SK-N-SH (cell line): ENCODE measurements at regions not wholly inside any gene's neighbourhood (a gene's known extent, or its start where the extent isn't known, plus 50 kb on each side); places are given as distances from the start of the nearest gene placed in this dataset.

ENCODE experiments used
- CTCF ChIA-PET: fragments of 300-600, 350-600 bp; formaldehyde crosslinking; extraction: SDS; loops from one replicate; lab custom pipeline; 2021; lab: Yijun Ruan, JAX
- POLR2A ChIA-PET: fragments of 350-600 bp; sonication (Branson Sonifier 250); formaldehyde crosslinking; extraction: SDS; loops from one replicate; lab custom pipeline; 2020; ENCODE audit warnings: antibody characterized with exemption, inconsistent platforms; lab: Yijun Ruan, JAX
- DNase-seq: peaks from one replicate; pipeline ENCODE4 v3.0.0; 2012
- H2AFZ ChIP-seq: fragments of 200-600 bp; sonication (generic); 2 replicates; pipeline ENCODE4 v1.8.1; 2016; ENCODE audit warnings: antibody characterized with exemption, mild to moderate bottlenecking, low read depth
- H3F3A ChIP-seq: fragments of 200-600 bp; sonication (generic); replicated peaks from 2 replicates; pipeline ENCODE3; 2016; ENCODE audit warnings: antibody characterized with exemption, mild to moderate bottlenecking; ENCODE audit not compliant: insufficient read depth
- H3K27ac ChIP-seq, 2 experiments: fragments of 200-500 bp in 1 of 2; fragments of 200-600 bp in 1 of 2; sonication (Bioruptor generic) in 1 of 2; sonication (generic), shearing (Covaris generic) in 1 of 2; 2 replicates each; pipeline versions ENCODE4 v1.5.1 to v1.6.1; 2014 to 2016; ENCODE audit warnings: low read depth in 2 of 2, inconsistent platforms in 1 of 2, low read length in 1 of 2, mild to moderate bottlenecking in 1 of 2, mixed read lengths in 1 of 2
- H3K27me3 ChIP-seq: fragments of 200-600 bp; sonication (generic), shearing (Covaris generic); 2 replicates; pipeline ENCODE4 v1.6.1; 2016; ENCODE audit warnings: mixed run types; ENCODE audit not compliant: insufficient read depth
- H3K36me3 ChIP-seq, 2 experiments: fragments of 200-500 bp in 1 of 2; fragments of 200-600 bp in 1 of 2; sonication (Bioruptor generic) in 1 of 2; sonication (generic) in 1 of 2; replicated peaks in 1 of 2; 2 replicates each; pipeline versions ENCODE3 to v1.5.1; 2014 to 2016; ENCODE audit warnings: low read length in 1 of 2, mild to moderate bottlenecking in 1 of 2; ENCODE audit not compliant: insufficient read depth in 2 of 2, control insufficient read depth in 1 of 2
- H3K4me1 ChIP-seq, 2 experiments: fragments of 200-500 bp in 1 of 2; fragments of 200-600 bp in 1 of 2; sonication (Bioruptor generic) in 1 of 2; sonication (generic), shearing (Covaris generic) in 1 of 2; 2 replicates each; pipeline versions ENCODE4 v1.5.1 to v1.6.1; 2014 to 2016; ENCODE audit warnings: low read depth in 1 of 2, low read length in 1 of 2, mixed run types in 1 of 2; ENCODE audit not compliant: insufficient read depth in 2 of 2, control insufficient read depth in 1 of 2
- H3K4me2 ChIP-seq: fragments of 200-600 bp; sonication (generic), shearing (Covaris generic); 2 replicates; pipeline ENCODE4 v1.6.1; 2017; ENCODE audit warnings: mixed run types
- H3K4me3 ChIP-seq, 2 experiments: fragments of 200-500 bp in 1 of 2; fragments of 200-600 bp in 1 of 2; sonication (Bioruptor generic) in 1 of 2; sonication (generic), shearing (Covaris generic) in 1 of 2; 2 replicates each; pipeline versions ENCODE4 v1.5.1 to v1.8.1; 2014 to 2016; ENCODE audit warnings: low read depth in 2 of 2, inconsistent platforms in 1 of 2, low read length in 1 of 2, mild to moderate bottlenecking in 1 of 2, mixed read lengths in 1 of 2, moderate library complexity in 1 of 2
- H3K79me2 ChIP-seq: fragments of 200-600 bp; sonication (generic); 2 replicates; pipeline ENCODE4 v1.8.1; 2017; ENCODE audit warnings: mild to moderate bottlenecking; ENCODE audit not compliant: insufficient read depth
- H3K9ac ChIP-seq: fragments of 200-600 bp; sonication (generic); 2 replicates; pipeline ENCODE4 v1.6.1; 2017; ENCODE audit warnings: mixed run types
- H3K9me2 ChIP-seq: fragments of 200-600 bp; sonication (generic); 2 replicates; pipeline ENCODE4 v1.6.1; 2017; ENCODE audit warnings: mixed run types
- H3K9me3 ChIP-seq: fragments of 200-600 bp; sonication (generic); 2 replicates; pipeline ENCODE4 v1.6.1; 2017; ENCODE audit warnings: mixed run types, mild to moderate bottlenecking, moderate library complexity
- H4K20me1 ChIP-seq: fragments of 200-600 bp; sonication (generic); 2 replicates; pipeline ENCODE4 v1.6.1; 2017; ENCODE audit warnings: mild to moderate bottlenecking, mixed run types; ENCODE audit not compliant: insufficient read depth
- ELF1 ChIP-seq: IDR thresholded peaks from 2 replicates; pipeline ENCODE4 v1.4.0; 2012
- EP300 ChIP-seq, 2 experiments: IDR thresholded peaks; 2 replicates each; pipeline versions ENCODE4 v1.4.0 to v1.6.1; 2012; ENCODE audit warnings: borderline replicate concordance in 1 of 2, low read depth in 1 of 2, low read length in 1 of 2
- EZH2phosphoT487 ChIP-seq: fragments of 200-600 bp; sonication (generic); IDR thresholded peaks from 2 replicates; pipeline ENCODE4 v1.6.1; 2017; ENCODE audit warnings: low read depth, mixed run types, mild to moderate bottlenecking, antibody characterized with exemption, moderate library complexity, borderline replicate concordance
- GATA2 ChIP-seq: sonication (generic); formaldehyde crosslinking; IDR thresholded peaks from 2 replicates; pipeline ENCODE4 v1.5.0; 2020; ENCODE audit warnings: mild to moderate bottlenecking, missing genetic modification reagents
- MXI1 ChIP-seq: IDR thresholded peaks from 2 replicates; pipeline ENCODE4 v1.6.1; 2012; ENCODE audit warnings: mild to moderate bottlenecking, low read depth, low read length, improper control_type of control experiment
- POLR2AphosphoS5 ChIP-seq: IDR thresholded peaks from 2 replicates; pipeline ENCODE4 v1.6.1; 2012; ENCODE audit warnings: low read depth, low read length
- RXRA ChIP-seq: IDR thresholded peaks from 2 replicates; pipeline ENCODE4 v1.4.0; 2012; ENCODE audit warnings: low read depth, mild to moderate bottlenecking, borderline replicate concordance
- SIN3A ChIP-seq: IDR thresholded peaks from 2 replicates; pipeline ENCODE4 v1.6.1; 2012; ENCODE audit warnings: low read depth, mild to moderate bottlenecking, low read length, moderate library complexity, borderline replicate concordance
- WGBS: methylation state at CpG from one replicate; pipeline ENCODE4 v1.1.6; 2017; ENCODE audit warnings: low lambda C conversion rate; 5-methylcytosine and 5-hydroxymethylcytosine counted together
- TF ChIP-seq, protein P1 (sequence below): IDR thresholded peaks from 2 replicates; pipeline ENCODE4 v1.4.0; 2012; ENCODE audit warnings: low read depth, borderline replicate concordance
- TF ChIP-seq, protein P2 (sequence below): fragments of 150-350 bp; IDR thresholded peaks from 2 replicates; pipeline ENCODE4 v1.6.1; 2016; ENCODE audit warnings: mild to moderate bottlenecking, low read depth, low read length
- TF ChIP-seq, protein P3 (sequence below): IDR thresholded peaks from 2 replicates; pipeline ENCODE4 v1.4.0; 2012; ENCODE audit warnings: low read depth, borderline replicate concordance

DNA sequence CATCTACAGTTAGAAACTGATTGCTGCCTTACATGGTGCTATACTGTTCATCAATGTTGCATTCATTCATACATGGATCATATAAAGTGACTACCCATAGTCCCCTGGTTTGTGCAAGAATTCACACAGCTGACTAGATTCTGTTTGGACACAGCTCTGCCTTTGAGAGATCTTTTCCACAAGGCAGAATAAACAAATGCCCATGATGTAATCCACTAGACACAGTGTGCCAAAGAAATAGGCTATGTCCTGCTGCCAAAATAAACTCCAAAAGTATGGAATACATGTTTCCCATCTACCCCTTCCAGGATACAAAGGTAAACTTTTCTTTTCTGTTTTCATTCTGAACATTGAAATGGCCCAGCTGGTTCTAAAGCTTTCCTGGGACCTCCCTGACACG, 269.4 kb upstream of the CHAC2 start:
- no peaks in the 10 kb centered on the region for H3K36me3 ChIP-seq
- no peaks in the 10 kb centered on the region for H3K9me2 ChIP-seq
- H3K27ac ChIP-seq = no peak overlapping the region
- H3K27me3 ChIP-seq = peaks cover 7% of the 10 kb centered on the region; the same call in 1 of the 2 replicates
- no peak overlapping the region for H2AFZ ChIP-seq
- H3K9me3 ChIP-seq = no peaks in the 10 kb centered on the region
- no peaks in the 10 kb centered on the region for H3K79me2 ChIP-seq
- H3F3A ChIP-seq = no peaks in the 10 kb centered on the region
- H4K20me1 ChIP-seq = no peaks in the 10 kb centered on the region
- ChIA-PET CTCF (interaction anchor here (0.6 kb wide), 1 partner anchor 38 kb away, joined by 3 read pairs; no protein-coding TSS in a partner anchor), POLR2A (no interaction called here)
- WGBS = 9% methylated on average over 1 of the region's 1 CpG
- H3K4me1 ChIP-seq = no peaks in the 10 kb centered on the region
- H3K4me3 ChIP-seq = no peak overlapping the region
- H3K4me2 ChIP-seq = no peak overlapping the region
- TF ChIP-seq, protein P1, sequence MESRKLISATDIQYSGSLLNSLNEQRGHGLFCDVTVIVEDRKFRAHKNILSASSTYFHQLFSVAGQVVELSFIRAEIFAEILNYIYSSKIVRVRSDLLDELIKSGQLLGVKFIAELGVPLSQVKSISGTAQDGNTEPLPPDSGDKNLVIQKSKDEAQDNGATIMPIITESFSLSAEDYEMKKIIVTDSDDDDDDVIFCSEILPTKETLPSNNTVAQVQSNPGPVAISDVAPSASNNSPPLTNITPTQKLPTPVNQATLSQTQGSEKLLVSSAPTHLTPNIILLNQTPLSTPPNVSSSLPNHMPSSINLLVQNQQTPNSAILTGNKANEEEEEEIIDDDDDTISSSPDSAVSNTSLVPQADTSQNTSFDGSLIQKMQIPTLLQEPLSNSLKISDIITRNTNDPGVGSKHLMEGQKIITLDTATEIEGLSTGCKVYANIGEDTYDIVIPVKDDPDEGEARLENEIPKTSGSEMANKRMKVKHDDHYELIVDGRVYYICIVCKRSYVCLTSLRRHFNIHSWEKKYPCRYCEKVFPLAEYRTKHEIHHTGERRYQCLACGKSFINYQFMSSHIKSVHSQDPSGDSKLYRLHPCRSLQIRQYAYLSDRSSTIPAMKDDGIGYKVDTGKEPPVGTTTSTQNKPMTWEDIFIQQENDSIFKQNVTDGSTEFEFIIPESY = no peak
- TF ChIP-seq EZH2phosphoT487 = no peak
- H3K9ac ChIP-seq = no peak overlapping the region
- no peak for DNase-seq

DNA sequence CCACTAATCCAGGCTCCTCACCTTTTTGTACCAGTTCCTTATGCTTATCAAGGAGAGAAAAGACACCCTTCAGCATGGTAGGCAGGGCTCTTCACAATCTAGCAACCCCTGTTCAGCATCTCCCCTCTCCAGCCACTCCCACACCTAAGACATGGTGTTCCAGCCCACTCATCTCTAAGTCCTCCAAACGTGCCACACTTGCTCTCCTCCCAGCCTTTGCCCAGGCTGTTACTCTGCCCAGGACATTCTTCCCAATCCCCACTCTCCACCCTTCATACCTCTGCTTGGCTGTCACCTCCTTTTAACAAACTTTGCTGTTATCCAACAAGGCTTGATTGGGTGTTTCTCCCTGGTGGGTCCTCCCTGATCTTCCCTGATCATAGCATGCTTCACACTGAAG, 270.6 kb upstream of the CHAC2 start:
- no peaks in the 10 kb centered on the region for H3F3A ChIP-seq
- 6% methylated on average over 1 of the region's 1 CpG for WGBS
- no peak for DNase-seq
- no peaks in the 10 kb centered on the region for H3K4me1 ChIP-seq
- H2AFZ ChIP-seq = no peak overlapping the region
- no peaks in the 10 kb centered on the region for H4K20me1 ChIP-seq
- H3K27ac ChIP-seq = no peak overlapping the region
- POLR2A ChIA-PET = no interaction called here
- peaks cover 7% of the 10 kb centered on the region; the same call in 1 of the 2 replicates for H3K27me3 ChIP-seq
- CTCF ChIA-PET = no interaction called here
- H3K79me2 ChIP-seq = no peaks in the 10 kb centered on the region
- no peak overlapping the region for H3K4me3 ChIP-seq
- H3K9me2 ChIP-seq = no peaks in the 10 kb centered on the region
- no peaks in the 10 kb centered on the region for H3K9me3 ChIP-seq
- H3K4me2 ChIP-seq = no peak overlapping the region
- TF ChIP-seq EP300 (IDR thresholded peaks at IDR 0.05; ENCODE audit: borderline replicate concordance in 1 of 2, low read depth in 1 of 2, low read length in 1 of 2) (no peak), POLR2AphosphoS5 (no peak), SIN3A (no peak), ELF1 (no peak), GATA2 (CRISPR knock-in tag) (no peak), MXI1 (no peak), RXRA (no peak)
- TF ChIP-seq, protein P2, sequence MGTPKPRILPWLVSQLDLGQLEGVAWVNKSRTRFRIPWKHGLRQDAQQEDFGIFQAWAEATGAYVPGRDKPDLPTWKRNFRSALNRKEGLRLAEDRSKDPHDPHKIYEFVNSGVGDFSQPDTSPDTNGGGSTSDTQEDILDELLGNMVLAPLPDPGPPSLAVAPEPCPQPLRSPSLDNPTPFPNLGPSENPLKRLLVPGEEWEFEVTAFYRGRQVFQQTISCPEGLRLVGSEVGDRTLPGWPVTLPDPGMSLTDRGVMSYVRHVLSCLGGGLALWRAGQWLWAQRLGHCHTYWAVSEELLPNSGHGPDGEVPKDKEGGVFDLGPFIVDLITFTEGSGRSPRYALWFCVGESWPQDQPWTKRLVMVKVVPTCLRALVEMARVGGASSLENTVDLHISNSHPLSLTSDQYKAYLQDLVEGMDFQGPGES = no peak
- TF ChIP-seq, protein P3, sequence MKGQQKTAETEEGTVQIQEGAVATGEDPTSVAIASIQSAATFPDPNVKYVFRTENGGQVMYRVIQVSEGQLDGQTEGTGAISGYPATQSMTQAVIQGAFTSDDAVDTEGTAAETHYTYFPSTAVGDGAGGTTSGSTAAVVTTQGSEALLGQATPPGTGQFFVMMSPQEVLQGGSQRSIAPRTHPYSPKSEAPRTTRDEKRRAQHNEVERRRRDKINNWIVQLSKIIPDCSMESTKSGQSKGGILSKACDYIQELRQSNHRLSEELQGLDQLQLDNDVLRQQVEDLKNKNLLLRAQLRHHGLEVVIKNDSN = no peak
- no peak overlapping the region for H3K9ac ChIP-seq
- no peaks in the 10 kb centered on the region for H3K36me3 ChIP-seq
